Endothelial cell of umbilical vein (primary cell): ENCODE measurements at regions not wholly inside any gene's neighbourhood (a gene's known extent, or its start where the extent isn't known, plus 50 kb on each side); places are given as distances from the start of the nearest gene placed in this dataset.

Experiments
- EZH2 ChIP-seq: IDR thresholded peaks from 2 replicates; pipeline ENCODE4 v1.6.1; 2012; ENCODE audit warnings: borderline replicate concordance, low read depth, mild to moderate bottlenecking, moderate library complexity, low read length, inconsistent platforms; ENCODE audit not compliant: severe bottlenecking
- FOS ChIP-seq: IDR thresholded peaks from 2 replicates; pipeline ENCODE4 v1.6.1; 2011; ENCODE audit warnings: mild to moderate bottlenecking, low read length, moderate library complexity, borderline replicate concordance; ENCODE audit not compliant: insufficient read depth
- GATA2 ChIP-seq: IDR thresholded peaks from 2 replicates; pipeline ENCODE4 v1.7.0; 2011; ENCODE audit warnings: low read depth, mild to moderate bottlenecking, moderate library complexity, mixed read lengths, low read length; ENCODE audit not compliant: insufficient read length, insufficient read depth
- JUN ChIP-seq: IDR thresholded peaks from 2 replicates; pipeline ENCODE4 v1.6.1; 2011; ENCODE audit warnings: borderline replicate concordance, low read depth; ENCODE audit not compliant: insufficient read length, insufficient read depth
- MYC ChIP-seq: IDR thresholded peaks from one replicate; pipeline ENCODE4 v1.6.1; 2011; ENCODE audit warnings: mild to moderate bottlenecking, low read depth, low read length
- POLR2A ChIP-seq: IDR thresholded peaks from 2 replicates; pipeline ENCODE4 v1.6.1; 2012; ENCODE audit warnings: low read depth, mild to moderate bottlenecking, control low read depth, low read length
- POLR2AphosphoS5 ChIP-seq: IDR thresholded peaks from 2 replicates; pipeline ENCODE4 v1.6.1; 2012; ENCODE audit warnings: low read depth, mild to moderate bottlenecking, control low read depth, low read length, moderate library complexity; ENCODE audit not compliant: insufficient read depth
- TF ChIP-seq, protein P1 (sequence below), 2 donors: IDR thresholded peaks; 1 replicate in 1 of 2; 2 replicates in 1 of 2; pipeline ENCODE4 v1.5.1; 2011; ENCODE audit warnings: low read length in 2 of 2, mild to moderate bottlenecking in 2 of 2, moderate library complexity in 2 of 2, control low read depth in 1 of 2, inconsistent platforms in 1 of 2, low read depth in 1 of 2; ENCODE audit not compliant: insufficient read depth in 1 of 2; ENCODE audit errors: extremely low read depth in 1 of 2
- TF ChIP-seq, protein P2 (sequence below): IDR thresholded peaks from 2 replicates; pipeline ENCODE4 v1.6.1; 2011; ENCODE audit not compliant: insufficient read depth, insufficient read length

DNA sequence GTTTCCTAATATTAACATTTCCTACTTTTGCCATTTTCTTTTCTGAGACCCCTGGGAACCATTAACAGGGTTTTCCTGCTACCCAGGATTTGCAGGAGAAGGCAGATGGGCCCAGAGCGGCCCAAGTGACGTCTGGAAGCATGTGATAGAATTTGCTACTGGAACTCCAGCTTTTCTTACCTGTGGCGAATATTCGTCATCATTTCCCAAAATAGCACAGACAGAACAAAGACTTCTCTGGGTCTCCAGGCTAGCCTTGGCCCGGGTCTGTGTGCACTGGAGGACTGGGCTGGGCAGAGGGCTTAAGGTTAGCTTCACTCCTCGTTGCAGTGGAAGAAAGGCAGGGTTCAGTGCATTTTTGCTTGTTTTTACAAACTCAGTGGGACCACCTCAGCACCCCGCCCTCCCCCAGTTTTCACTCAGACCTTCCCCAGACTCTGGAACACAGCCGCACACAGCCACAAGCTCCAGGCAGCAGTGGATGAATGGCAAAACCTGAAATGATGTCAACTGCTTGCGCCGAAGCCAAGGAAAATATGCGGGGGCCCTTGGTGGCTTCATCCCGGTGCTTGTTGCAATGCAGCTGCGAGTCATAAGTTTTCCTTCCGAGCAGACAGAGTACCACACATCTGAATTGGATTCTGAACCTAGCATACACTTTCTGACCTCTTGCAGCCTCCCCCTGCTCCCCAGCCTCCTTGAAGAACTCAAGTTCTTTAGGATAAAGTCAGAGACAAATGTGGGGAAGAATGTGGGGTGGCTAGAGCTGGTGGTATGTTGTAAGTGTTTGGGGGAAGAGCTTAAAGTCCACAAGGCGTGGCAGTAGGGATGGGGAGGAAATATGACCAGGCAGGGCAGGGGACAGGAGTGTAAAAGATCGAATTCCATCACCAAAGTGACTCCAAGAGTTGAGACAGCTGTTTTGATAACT is 586.0 kb downstream of the CCDC171 start:
- no peak for TF ChIP-seq EZH2
- TF ChIP-seq POLR2A, result no peak
- TF ChIP-seq, protein P1, sequence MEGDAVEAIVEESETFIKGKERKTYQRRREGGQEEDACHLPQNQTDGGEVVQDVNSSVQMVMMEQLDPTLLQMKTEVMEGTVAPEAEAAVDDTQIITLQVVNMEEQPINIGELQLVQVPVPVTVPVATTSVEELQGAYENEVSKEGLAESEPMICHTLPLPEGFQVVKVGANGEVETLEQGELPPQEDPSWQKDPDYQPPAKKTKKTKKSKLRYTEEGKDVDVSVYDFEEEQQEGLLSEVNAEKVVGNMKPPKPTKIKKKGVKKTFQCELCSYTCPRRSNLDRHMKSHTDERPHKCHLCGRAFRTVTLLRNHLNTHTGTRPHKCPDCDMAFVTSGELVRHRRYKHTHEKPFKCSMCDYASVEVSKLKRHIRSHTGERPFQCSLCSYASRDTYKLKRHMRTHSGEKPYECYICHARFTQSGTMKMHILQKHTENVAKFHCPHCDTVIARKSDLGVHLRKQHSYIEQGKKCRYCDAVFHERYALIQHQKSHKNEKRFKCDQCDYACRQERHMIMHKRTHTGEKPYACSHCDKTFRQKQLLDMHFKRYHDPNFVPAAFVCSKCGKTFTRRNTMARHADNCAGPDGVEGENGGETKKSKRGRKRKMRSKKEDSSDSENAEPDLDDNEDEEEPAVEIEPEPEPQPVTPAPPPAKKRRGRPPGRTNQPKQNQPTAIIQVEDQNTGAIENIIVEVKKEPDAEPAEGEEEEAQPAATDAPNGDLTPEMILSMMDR (IDR thresholded peaks at IDR 0.05; ENCODE audit: extremely low read depth in 1 of 2, insufficient read depth in 1 of 2, low read depth in 1 of 2, low read length in 2 of 2), result no peak
- no peak for TF ChIP-seq POLR2AphosphoS5
- no peak for TF ChIP-seq FOS
- TF ChIP-seq, protein P2, sequence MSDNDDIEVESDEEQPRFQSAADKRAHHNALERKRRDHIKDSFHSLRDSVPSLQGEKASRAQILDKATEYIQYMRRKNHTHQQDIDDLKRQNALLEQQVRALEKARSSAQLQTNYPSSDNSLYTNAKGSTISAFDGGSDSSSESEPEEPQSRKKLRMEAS, result no peak
- no peak for TF ChIP-seq MYC
- TF ChIP-seq GATA2, result no peak
- TF ChIP-seq JUN, result no peak
